ENCODE measurements at regions not wholly inside any gene's neighbourhood (a gene's known extent, or its start where the extent isn't known, plus 50 kb on each side); places are given as distances from the start of the nearest gene placed in this dataset.

DNA sequence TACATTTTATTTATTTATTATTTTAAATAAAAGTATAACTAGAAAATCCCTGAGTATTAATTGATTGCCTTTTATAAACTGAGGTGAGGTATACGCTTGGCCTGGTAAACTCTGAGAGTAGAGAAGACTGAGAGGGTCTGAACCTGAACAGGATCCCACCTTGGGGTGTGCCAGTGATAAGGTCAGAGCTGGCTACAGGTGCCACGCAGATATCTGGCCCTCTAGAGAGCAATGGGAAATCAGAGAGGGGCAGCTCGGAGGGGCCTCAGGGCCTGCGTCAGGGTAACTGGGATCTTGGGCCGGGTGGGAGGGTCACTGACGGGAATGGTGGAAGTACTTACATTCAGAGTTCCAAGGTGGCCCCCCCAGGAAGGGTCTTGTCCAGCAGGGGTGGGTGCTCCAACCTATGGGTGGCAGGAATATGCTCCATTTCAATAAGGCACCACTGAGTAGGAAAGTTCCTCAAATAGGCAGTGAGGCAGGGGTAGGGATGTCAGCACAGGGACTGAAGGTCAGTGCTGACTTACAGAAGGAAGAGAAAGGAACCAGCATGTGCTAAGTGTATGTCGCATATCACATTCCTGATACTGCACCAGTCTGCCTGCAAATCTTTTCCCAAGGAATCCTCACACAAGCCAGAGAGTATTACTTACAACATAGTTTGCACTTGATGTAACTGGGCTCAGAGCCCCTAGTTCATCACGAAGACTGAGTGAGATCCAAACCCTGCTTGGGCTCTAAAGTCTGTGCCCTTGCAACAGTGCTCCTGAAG lies 706.0 kb upstream of the RAB6C start:
- TF ChIP-seq, protein P1, sequence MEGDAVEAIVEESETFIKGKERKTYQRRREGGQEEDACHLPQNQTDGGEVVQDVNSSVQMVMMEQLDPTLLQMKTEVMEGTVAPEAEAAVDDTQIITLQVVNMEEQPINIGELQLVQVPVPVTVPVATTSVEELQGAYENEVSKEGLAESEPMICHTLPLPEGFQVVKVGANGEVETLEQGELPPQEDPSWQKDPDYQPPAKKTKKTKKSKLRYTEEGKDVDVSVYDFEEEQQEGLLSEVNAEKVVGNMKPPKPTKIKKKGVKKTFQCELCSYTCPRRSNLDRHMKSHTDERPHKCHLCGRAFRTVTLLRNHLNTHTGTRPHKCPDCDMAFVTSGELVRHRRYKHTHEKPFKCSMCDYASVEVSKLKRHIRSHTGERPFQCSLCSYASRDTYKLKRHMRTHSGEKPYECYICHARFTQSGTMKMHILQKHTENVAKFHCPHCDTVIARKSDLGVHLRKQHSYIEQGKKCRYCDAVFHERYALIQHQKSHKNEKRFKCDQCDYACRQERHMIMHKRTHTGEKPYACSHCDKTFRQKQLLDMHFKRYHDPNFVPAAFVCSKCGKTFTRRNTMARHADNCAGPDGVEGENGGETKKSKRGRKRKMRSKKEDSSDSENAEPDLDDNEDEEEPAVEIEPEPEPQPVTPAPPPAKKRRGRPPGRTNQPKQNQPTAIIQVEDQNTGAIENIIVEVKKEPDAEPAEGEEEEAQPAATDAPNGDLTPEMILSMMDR (IDR thresholded peaks at IDR 0.05; ENCODE audit: low read depth, low read length, poor library complexity, severe bottlenecking) = no peak
- no peak for TF ChIP-seq EZH2phosphoT487 (IDR thresholded peaks at IDR 0.05; ENCODE audit: borderline replicate concordance, low read length)

Measured in DOHH2 (cell line).